NCI-H2227 treated with DMSO at 0.1 percent for 48 hours (cell line): ENCODE measurements at regions not wholly inside any gene's neighbourhood (a gene's known extent, or its start where the extent isn't known, plus 50 kb on each side); places are given as distances from the start of the nearest gene placed in this dataset.

ENCODE experiments used
- DNase-seq: peaks from one replicate; lab custom pipeline; 2025; lab: John Stamatoyannopoulos, UW

DNA sequence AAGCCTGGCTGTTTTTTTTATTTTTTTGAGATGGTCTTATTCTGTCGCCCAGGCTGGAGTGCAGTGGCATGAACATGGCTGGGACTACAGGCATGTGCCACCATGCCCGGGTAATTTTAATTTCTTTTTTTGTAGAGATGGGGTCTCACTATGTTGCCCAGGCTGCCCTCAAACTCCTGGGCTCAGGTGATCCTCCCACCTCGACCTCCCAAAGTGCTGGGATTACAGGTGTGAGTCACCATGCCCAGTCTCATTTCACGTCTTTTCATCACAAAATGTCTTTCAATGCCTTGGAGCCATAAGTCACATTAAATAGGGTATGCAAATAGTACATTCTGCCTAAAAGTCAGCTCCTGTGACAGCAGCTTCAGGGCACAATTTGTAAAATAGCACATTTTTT, 52.8 kb downstream of the SOX2 start:
- DNase-seq: no peak

DNA sequence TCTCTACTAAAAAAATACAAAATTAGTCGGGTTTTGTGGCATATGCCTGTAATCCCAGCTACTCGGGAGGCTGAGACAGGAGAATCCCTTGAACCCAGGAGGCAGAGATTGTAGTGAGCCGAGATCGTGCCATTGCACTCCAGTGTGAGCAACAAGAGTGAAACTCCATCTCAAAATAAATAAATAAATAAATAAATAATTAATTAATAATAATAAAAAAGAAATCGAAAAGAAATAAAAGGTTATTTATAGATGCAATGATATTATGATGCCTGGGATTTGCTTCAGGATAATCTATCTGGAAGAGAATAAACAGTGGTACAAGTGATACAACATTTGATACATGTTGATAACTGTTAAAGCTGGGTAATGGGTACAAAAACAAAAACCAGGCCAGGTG, 58.6 kb downstream of the SOX2 start:
- no peak for DNase-seq

DNA sequence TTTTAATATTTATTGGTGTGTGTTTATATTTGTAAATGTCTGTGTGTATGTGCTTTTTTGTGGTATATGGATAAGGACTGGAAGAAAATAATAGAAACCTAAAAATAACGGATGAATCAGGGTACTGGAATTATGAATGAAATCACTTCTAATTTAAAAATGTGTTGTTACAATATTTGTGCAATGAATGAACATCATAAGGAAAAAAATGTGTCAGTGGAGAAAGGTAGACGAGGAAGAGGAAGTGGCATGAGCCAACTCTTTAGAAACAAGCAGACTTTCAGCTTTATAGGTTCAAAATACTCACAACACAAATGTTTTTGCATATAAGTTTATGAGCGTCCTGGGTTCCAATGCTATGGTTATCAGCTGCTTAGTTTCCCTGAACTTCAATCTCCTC, 59.4 kb downstream of the SOX2 start:
- DNase-seq: no peak

- DNase-seq: no peak
Measured at GRCh38 chr3:181772166-181772565, 60.4 kb downstream of the SOX2 start.

- DNase-seq: no peak
Measured at GRCh38 chr3:181773921-181774320, 62.2 kb downstream of the SOX2 start.

- DNase-seq: no peak
Measured at GRCh38 chr3:181782306-181782954, 70.7 kb downstream of the SOX2 start.

GRCh38 chr3:181790561-181790960, 78.8 kb downstream of the SOX2 start:
- DNase-seq: no peak

GRCh38 chr3:181791056-181791955, 79.6 kb downstream of the SOX2 start:
- DNase-seq: no peak

DNA sequence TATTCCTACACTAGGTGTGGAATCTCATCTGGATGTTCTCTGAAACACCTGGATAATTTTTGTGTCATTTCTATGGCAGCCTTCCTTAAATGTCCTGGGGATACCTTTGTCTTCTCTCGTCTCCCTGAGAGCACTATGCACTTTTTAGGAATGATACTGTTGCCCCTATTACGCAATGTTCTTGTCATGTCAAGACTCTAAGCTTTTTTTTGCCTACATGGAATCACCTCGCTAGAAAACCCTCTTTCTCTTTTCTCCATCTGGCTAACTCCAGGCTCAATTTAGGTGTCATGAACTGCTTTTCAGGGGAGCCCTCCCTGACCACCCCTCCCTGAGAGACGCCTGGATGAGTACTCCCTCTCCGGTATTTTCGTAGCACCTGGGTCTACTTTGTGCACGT, 81.3 kb downstream of the SOX2 start:
- no peak for DNase-seq

- no peak for DNase-seq
Measured at GRCh38 chr3:181794011-181794790, 82.5 kb downstream of the SOX2 start.

DNA sequence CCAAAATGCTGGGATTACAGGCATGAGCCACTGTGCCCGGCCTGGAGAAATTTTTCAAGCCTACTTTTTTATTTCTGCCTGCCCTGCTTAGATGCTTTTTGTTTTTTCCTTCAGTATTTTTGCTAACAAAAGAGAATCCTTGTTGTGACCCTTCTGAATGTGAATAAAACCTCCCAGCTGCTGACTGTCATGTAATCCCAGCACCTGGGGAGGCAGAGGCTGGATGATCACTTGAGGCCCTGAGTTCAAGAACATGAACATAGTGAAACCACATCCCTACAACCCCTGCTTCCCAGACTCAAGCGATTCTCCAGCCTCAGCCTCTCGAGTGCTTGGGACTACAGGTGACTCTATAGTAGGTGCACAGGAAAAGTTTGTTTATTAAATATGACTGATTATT, 84.9 kb downstream of the SOX2 start:
- DNase-seq: no peak

GRCh38 chr3:181797431-181797830, 85.7 kb downstream of the SOX2 start:
- no peak for DNase-seq

GRCh38 chr3:181805703-181806102, 94.0 kb downstream of the SOX2 start:
- no peak for DNase-seq

GRCh38 chr3:181808053-181808452, 96.3 kb downstream of the SOX2 start:
- no peak for DNase-seq

- DNase-seq: no peak
Measured at GRCh38 chr3:181823716-181824115, 112.0 kb downstream of the SOX2 start.

DNA sequence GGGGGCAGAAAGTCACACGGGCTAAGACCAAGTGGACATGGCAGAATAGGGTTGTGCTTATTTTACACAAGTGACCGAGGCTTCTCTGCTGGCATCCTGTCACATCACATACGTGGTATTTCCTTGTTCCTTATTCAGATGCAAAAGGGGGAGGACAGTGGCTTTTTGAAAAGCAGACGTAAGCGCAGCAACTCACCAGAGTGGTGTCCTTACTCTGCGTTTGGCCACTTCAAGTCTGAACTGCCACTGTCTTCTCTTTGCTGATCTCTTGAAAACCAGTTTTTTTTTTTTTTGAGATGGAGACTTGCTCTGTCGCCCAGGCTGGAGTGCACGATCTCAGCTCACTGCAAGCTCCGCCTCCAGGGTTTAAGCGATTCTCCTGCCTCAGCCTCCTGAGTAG, 113.2 kb downstream of the SOX2 start:
- DNase-seq: no peak

DNA sequence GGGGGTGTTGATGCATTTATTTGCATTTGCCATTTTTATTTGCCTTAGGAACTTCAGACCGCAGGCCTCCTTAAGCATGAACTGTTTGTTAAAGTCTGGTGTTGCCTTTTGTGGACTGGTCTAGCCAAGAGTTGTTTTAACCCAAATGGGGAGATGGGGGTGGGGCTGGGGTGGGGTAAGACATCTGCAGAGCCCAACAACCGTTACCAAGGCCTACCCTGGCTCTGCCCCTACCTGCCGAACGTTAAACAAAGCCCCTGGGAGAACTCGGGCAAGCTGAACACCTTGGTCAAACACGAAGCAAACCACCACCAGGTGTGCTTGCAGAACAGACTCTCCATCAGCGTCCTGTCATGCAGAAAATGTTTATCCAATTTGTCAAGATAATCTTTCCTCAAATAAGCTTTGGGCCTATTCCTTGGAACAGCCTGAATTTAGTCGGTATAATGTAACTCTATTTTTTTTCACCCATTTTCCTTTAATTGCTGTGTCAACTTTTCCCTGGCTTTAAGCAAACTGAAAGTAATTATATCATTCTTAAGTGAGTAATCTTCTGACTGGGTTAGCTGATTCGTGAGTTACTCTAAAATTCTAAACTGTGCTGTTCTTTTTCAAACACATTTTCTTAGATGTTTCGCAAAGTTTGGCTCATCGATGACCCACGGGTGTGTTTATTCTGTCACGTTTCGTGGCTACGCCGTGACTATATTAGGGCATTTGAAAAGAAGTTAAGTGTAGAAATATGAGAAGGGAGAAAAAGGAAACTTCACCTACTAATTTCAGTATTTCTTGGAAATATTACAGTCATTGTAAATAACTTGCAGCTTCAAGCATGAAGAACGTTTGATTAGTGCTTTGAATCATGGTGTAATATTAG, 127.6 kb downstream of the SOX2 start:
- DNase-seq: no peak

DNA sequence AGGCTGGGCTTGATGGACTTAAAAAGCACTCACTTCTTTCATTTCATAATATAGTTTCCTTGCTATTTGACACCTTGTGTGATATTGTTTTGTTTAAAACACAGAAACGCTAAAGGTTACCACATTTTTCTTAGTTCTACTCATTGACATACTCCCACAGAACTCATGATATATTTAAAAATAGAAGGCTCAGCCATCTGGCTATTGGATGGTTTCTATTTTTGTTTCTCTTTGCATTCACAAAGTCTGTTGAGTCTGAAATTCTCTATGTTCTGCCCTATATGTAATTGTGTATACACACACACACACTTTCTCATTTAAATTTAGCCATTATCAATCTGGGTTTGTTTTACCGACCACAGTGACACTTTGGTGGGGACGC, 128.2 kb downstream of the SOX2 start:
- no peak for DNase-seq

DNA sequence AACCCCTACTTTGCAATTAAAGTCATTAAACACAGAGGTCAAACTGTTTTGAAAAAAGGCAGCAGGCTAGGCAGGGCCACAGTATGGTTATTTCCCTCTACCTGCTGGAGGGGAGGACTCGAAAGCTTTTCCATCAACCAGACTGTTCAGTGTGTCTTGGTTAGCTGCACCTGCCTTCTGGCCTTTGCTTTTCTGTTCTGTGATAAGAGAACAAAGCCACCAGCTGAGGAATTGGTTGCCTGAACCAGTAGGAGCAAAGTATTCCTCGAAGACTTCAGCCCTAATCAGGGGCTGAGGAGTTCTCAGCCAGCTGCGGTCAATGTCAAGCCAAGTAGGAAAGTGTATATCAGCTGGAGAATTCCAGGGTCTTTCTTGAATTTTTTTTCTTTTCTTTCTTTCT, 132.5 kb downstream of the SOX2 start:
- DNase-seq: peak; percentile 11

DNA sequence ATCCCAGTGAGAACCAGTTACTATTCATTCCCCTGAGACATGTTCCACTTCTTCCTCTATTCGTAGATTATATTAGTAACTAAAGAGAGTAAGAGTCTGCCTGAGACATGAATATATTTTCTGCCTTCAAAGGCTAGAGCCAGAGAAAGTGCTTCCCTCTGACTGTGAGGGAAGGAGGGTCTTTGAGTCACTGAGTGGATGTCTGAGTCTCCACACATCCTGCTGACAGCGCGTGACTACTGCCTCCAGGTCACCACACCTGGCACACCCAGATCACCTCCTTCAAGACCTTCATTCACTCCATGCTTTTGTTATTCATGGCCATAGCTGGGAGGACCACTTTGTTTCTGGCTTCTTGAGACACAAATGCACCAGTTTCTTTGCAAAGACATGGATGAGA, 135.6 kb downstream of the SOX2 start:
- DNase-seq: no peak

GRCh38 chr3:181851063-181851462, 139.3 kb downstream of the SOX2 start:
- no peak for DNase-seq

DNA sequence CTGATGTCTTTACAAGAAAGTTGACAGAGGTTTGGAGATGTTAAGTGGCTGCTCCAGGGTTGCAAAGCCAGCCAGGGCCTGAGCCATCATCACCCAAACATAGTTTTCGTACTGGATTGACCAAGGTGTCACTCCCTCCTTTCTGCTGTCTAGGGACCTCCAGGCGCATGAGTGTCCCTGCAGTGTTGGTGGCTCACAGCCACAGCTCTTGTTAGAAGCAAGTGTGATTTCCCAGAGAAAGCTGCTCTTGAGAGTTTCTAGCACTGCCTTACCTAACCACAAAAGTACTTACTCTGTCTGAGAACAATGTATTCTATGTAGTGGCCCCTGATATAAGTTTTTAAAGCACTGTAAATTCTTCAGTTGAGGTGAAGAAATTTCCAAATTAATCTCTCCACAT, 144.1 kb downstream of the SOX2 start:
- no peak for DNase-seq
